HG02943 (cell line): ENCODE measurements at regions not wholly inside any gene's neighbourhood (a gene's known extent, or its start where the extent isn't known, plus 50 kb on each side); places are given as distances from the start of the nearest gene placed in this dataset.

Experiments
- ATAC-seq: cut with Tn5 transposase; IDR thresholded peaks from one replicate; pipeline ENCODE4 v1.9.1; 2021; ENCODE audit warnings: mild to moderate bottlenecking, low read depth, moderate library complexity; ENCODE audit not compliant: unreplicated experiment

DNA sequence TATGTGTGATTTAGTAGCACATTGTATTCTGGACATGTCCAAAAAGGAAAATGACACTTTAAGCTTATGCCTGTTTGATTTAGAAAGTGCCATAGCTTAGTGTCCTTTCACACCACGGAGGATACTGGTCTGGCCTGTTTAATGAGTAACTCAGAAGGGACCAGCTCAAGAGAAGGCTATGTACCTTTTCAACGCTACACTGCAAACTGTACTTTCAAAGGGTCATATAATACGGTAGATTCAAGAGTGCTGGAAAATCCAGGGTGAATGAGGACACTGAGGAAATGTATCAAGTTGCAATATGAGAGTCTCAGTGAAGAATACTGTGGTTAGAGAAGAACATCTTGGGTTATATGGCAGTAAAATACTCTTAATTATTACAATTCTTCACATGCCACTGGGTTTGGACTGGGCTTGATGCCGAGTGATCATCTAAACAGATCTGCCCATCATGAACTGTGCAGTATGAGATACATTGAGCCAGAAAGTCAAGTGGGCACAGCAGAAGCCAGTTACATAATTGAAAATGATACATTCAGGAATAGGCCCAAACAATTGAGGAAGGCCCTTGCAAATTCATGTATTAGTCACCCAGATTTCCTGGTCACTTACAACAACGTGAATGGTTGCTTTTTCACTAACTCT lies 1211.5 kb upstream of the CDH9 start:
- no peak for ATAC-seq

DNA sequence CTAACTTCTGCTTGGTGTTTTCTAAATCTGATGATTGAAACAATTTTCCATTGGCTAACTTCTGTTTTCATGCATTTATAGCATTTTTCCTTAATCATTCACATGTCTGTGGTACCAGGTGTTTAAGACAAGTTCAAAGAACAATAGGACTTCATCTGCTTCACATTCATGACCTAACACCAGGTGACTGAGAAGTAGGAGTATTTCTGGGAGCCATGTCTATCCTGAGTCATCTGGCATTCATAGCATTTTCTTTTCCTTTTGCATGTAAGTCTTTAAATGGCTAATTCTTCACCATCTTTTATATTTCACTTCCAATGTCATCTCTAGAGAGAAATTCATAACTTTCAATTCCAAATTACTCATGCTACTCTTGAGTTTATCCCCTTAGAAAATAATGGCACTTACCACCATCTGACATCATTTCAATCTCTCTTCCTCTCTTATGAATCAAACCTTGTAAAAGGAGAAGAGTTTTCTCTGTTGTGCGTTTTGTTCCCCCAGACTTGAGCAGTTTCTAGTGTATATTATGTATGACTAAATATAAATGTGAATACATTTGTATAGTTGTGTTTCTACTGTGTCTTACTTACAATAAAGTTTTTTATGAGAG lies 1196.1 kb upstream of the CDH9 start:
- ATAC-seq: no peak

DNA sequence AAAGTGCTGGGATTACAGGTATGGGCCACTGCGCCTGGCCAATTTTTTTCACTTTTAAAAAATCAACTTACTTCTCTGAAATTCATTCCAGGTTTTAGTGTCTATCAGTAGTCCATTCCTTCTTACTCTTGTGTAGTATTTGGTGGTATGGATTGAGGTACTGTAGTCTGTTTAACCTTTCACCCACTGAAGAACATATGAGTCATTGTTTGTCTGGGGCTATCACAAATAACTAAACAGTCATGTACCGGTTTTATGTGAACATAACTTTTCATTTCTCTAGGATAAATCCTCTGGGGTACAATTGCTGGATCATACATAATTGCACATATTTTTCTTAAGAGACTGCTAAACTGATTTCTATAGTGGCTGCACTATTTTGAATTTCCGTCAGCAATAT lies 1188.0 kb upstream of the CDH9 start:
- no peak for ATAC-seq

DNA sequence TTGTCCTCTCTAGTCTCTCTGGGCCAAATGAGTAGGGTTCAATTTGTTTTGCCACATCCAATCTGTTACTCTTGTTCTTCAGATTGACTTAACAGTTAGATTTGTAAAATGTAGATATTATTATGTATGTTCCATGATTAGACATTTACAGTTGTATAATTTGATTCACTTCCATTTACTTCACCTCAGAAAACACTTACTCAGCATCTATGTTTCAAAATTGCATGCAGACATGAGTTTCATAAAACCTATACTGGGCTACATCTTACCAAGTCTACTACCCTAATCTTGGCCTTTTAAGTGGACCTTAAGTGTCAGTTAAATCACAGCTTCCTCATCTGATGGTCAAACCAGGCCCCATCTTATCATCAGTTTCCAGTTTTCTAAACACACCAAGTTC lies 1181.2 kb upstream of the CDH9 start:
- ATAC-seq: no peak

DNA sequence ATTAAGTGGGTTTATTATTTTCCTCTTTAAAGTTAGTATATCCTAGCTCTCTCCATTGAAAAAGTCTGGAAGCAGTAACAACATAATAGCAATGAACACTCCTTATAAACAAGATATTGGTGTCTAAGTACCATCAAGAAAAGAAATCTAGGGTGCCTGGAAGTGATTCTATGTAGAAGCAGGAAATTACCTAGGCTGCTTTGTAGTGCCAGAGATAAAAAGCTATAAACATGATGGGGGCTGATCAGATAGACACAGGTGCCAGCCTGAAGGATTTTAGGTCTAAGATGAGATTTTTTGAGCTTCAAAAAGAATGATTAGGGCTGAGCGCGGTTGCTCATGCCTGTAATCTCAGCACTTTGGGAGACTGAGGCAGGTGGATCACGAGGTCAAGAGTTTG lies 1179.3 kb upstream of the CDH9 start:
- no peak for ATAC-seq

DNA sequence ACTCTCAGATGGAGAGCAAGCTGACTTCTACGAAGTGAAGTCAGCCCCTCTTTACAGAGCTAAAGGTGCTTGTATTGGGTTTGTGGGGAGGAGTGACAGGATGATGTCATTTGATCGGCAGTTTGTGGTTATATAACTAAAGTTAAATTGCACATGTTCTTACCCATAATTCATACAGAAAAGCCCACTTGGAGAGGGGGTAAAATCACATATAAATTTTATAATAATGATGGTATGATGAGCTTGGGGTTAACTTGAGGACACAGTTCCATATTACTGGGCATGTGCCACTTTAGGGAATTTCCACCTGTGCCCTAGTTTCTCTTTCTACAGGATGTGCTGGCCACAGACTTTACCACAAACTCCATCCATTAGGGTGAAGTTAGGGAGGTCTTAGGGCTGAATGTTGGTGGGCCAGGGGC lies 1178.6 kb upstream of the CDH9 start:
- ATAC-seq: no peak

DNA sequence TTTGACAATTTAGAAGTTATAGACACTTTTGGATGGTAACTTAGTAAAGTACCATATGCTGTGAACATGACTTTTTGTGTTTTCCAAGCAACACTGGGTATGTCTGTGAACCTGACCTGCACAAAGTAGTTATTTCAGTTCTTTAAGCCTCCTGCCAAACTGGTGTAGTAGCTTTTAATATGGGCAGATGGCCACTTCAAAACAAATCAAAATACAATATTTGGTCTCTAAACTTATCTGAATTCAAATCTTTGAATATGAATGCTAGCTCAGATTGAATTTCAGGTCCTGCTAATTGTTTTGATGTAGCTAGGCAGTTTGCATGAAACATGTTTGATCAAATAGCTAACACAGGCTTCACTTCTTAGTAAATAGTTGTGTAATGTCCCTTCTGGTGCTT lies 1176.7 kb upstream of the CDH9 start:
- no peak for ATAC-seq

DNA sequence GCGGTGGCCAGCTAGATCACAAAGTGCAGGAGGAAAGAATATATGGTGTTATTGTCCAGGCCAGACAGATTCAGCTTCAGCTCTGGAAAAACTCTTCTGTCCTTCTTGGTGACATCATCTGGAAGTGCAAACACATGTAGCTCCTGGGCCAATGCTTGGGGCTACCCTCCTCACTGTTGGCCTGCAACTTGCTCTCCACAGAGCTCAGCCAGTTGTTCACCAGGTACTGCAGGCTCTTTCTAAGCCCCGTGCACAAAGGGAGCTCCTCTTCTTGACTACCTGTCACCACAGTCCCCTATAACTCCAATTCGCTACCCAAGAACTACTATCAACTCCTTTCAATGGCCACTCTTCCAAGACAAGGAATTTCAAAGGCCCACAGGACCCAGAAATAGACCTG lies 1175.9 kb upstream of the CDH9 start:
- ATAC-seq: no peak

DNA sequence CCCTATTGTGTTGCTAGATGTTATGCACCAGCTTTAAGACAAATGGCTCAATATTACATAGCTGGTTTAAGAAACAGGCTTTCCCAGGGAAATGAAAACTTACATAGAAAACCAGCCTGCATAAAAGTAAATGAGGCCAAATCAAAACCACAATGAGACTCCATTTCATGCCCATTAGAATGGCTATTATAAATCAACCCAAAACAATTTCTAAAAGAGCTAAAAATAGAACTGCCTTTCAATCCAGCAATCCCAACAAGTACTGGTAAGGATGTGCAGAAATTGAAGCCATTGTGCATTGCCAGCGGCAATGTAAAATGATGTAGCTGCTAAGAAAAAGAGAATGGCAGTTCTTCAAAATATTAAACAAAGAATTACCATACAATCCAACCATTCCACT lies 1170.0 kb upstream of the CDH9 start:
- no peak for ATAC-seq

DNA sequence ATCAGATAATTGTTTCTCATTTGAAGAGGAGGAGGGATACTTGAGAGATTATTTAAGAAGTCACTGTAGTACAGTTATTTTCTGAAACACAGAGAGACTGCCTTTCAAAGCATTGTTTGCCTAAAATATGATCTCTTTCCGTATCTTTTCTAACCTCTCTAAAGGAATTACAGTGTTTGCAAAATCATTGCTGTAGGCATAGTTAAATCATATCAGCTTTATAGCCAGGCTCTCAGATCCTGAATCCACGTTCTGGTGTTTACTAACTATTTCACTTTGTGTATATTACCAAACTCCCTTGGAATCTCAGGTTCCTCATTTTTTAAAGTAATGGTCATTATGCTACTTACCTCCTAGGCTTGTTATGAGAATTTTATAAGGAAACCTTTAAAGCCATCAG lies 1151.6 kb upstream of the CDH9 start:
- ATAC-seq: no peak

DNA sequence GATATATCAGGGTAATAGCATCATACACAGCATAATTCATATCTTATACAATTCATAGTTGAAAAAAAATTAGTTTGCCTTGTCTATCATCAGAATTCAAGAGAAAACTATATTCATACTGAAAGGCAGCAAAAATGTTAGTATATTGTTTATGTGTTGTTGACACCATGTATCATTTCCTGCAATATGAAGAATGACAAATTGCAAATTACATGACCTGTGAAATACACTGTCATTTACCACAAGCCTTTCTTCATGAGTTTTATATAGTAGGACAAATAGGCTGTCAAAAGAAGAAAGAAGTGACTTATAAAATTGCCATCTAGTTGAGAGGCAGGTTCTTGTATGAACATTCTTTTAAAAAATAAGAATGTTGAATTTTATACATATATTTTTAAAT lies 1136.3 kb upstream of the CDH9 start:
- ATAC-seq: no peak

DNA sequence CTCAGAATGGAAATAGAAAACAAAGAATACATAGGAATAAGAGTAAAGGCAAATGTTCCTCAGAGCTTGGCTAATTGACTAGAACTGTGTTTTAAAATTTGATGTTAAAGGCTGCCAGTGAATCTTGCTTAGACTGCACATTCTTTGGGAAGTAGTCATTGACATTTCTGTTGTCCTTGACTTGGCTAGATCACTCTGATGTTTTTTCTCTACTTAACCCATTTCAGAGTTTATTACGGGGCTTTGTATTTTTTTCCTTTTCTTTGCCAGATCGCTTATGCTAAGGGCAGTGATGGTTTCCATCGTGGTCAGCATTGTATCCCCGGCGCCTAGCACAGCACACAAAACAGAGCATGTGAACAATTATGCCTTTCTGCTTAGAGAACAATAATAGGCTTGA lies 1126.7 kb upstream of the CDH9 start:
- no peak for ATAC-seq

DNA sequence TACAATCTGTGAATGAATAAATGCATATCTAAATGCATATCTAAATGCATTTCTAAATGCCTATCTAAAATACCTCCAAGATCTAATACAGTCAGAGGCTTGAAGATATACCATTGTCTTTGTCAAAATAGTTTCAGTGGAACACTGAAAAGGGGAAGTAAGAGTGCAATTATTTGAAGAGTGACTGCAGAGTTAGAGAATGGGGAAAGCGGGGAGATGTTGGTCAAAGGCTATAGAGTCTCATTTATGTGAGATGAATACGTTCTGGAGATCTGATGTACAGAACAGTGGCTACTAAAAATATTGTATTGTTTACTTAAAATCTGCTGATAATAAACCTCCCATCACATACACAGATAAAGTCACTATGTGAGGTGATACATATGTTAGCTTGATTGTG lies 1126.2 kb upstream of the CDH9 start:
- no peak for ATAC-seq

DNA sequence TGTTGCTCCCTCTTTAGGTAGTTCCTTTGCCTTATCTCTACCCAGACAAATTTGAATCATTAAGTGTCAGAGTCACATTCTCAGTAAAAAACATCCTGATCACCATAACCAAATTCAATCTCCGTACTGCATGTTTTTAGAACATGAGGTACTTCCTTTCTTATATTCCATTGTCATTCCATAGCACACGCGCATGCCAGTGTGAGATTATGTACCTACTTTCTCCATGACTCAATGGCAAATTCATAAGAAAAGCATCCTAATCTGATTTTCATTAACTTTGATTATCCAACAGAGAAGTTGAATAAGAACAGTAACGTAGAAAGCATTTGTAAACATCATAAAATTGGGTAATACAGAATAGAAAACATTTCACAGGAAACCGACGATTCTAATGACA lies 1118.6 kb upstream of the CDH9 start:
- ATAC-seq: no peak

DNA sequence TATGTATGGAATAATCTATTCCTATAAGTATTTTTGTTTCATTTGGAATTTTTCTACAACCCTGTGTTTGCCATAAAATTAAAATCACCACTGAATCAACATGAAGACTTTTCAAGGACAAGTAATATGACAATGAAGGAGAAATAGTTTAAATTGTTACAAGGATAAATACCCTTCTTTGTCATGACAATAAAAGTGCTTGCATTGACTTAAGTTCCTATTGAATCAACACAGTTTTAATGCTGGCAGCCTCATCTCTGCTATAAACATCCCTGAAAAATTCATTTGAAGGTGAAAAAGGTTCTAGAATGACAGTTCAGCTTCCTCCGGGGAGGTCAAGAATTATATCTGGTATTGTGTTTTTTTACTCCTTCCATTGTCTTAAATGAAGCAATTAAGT lies 1105.1 kb upstream of the CDH9 start:
- no peak for ATAC-seq

DNA sequence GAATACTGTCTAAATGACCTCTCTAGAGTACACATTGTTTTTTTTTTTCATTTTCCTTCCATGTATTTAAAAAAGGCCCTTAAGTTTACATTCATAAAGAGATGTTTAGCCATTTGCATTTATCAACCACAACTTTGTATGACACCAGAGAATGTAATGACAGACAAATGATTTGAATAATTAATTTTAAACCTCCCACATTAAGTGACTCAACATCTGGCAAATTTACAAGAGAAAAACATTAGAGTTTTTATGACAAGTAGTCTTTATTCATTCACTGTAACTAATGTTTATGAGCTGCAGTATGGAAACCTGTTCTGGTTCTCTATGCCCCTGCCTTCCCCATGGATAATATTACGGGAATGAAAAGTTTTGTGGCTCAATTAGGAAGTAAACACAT lies 1093.8 kb upstream of the CDH9 start:
- no peak for ATAC-seq

DNA sequence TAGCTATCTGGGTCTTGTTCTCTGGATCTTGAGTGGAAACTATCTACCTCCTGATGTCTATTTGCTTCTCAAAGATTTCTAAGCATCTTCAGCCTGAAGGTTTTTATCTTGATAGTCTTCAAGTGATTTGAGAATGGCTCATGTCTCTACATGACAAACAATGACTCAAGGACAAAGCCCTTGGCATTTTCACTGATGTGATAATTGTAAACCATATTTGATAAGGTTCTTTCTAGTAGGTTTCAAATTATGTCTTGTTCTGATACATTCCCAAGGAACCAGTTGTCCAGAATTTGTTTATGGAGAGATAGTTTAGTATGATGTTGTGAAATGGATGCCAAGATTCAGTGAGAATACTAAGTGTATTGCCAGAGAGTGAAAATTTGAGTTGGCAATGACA lies 1079.3 kb upstream of the CDH9 start:
- no peak for ATAC-seq

DNA sequence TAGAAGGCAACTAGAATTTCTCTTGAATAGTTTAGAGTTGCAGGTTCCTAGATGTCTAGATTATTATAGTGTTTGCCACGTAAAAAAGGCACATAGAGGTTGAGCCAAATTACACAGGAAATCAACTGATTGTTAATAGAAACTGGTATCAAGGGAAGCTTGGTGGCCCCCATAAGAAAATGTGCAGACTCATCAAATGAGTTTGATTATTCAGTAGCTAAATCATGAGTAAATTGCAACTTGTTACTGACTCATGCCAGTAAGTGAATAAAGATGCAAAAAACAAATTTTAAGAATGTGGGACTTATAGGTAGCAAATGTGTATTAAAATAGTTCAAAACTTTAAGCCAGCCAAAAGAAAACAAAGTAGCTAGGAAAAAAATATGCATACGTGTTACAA lies 1078.9 kb upstream of the CDH9 start:
- ATAC-seq: no peak

DNA sequence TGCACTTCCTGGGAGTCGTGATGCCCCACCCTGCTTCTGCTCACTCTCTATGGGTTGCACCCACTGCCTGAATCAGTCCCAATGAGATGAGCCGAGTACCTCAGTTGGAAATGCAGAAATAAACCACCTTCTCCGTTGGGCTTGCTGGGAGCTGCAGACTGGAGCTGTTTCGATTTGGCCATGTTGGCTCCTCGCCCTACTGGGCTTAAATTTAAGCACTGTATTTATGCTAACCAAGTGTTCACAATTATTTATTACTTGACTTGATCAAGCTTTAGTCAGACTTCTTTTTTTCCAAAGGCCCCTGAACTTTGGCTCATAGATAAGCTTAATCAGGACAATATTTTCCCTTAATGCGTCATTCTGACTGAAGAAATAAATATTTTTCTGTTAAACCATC lies 1072.4 kb upstream of the CDH9 start:
- no peak for ATAC-seq

DNA sequence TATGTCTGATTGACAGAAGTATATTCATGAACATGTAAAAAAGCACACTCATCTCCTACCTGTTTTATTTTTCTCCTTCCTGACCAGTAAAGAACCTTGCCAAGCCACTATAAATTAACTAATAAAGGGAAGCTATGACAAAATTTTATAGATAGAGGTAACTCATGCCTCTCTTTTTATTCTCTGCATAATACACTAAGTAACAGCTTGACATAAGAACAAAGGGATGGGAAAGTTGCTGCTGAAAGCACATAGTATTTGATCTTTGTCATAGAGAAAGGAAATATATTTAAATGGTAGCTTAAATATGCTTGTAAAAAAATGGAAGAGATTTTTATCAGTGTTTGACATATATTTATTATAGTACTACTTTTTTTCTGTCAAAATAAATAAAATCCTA lies 1065.7 kb upstream of the CDH9 start:
- no peak for ATAC-seq

DNA sequence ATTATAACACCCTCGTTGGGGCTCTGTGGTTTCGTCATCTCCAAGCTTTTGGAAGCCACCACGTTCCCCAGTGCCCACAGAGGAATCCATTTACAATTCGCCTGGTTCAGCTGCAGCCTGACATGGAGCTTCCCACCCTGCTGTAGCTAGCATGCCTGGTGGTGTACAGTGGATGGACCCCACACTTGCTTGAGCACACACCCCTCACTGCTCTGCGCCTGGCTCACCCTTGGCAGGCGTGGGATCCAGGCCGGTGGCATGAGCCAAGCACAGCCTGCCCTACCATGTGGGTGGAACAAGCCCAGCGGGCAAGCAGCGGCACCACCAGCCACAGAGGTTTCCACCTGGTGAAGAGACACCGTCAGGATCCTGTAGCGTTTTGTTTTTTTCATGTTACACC lies 1045.7 kb upstream of the CDH9 start:
- ATAC-seq: no peak

DNA sequence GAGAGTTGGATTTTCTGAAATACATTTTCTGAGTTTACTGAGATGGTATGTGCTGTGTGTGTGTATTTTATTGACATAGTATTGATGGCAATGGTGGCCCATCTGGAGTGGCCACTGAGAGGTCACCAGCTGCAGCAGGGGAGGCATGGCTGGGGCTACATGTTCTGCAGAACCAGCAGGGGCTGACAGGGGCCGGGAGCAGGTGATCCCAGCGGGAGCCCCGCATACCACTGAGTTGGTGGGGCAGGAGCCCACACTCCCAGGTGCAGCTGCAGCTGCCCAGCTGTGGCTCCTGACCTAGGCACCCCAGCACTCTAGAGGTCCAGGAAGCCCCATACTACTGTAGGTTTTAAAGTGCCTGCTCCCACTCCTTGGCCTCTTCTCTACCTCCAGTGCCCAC lies 1044.2 kb upstream of the CDH9 start:
- no peak for ATAC-seq
